K562 (cell line): ENCODE measurements at regions not wholly inside any gene's neighbourhood (a gene's known extent, or its start where the extent isn't known, plus 50 kb on each side); places are given as distances from the start of the nearest gene placed in this dataset.

Source experiments
- ATAC-seq: fragments of 200-7000 bp; cut with Tn5 transposase; 3 replicates; pipeline ENCODE4 v1.9.1; 2020; ENCODE audit warnings: moderate library complexity
- BruUV-seq: library from RNA; stranded (reverse); fragments of 400-500 nt; replicated peaks from 2 replicates; lab custom pipeline; 2021; lab: Mats Ljungman, UMichigan
- CTCF ChIA-PET: fragments of 300-600 bp; formaldehyde crosslinking; extraction: SDS; loops from one replicate; lab custom pipeline; 2021; ENCODE audit warnings: low intra/inter-chr PET ratio; lab: Yijun Ruan, JAX
- POLR2A ChIA-PET: fragments of 300-600, 350-650 bp; sonication (Branson Sonifier 250); formaldehyde crosslinking; extraction: SDS; loops from one replicate; lab custom pipeline; 2021; ENCODE audit warnings: antibody characterized with exemption, inconsistent platforms; lab: Yijun Ruan, JAX
- DNase-seq, 4 experiments: peaks; one replicate each; pipeline versions ENCODE4 v3.0.0 to v3.0.0-alpha.2; 2011 to 2018; ENCODE audit warnings: low spot score in 3 of 4, mixed read lengths in 3 of 4; ENCODE audit errors: extremely low read depth in 1 of 4
- FAIRE-seq: peaks from 2 replicates; lab custom pipeline; 2011; peaks lifted over from hg19 to GRCh38; lab: Jason Lieb, UNC
- H2AFZ ChIP-seq: 2 replicates; pipeline ENCODE4 v1.6.0; 2011; ENCODE audit warnings: low read depth, low read length, control low read depth, inconsistent platforms
- H3K27ac ChIP-seq: fragments of 200-600 bp; 3 replicates; pipeline ENCODE4 v1.8.0; 2011; ENCODE audit warnings: low read depth, mild to moderate bottlenecking, control low read depth, inconsistent platforms, low read length, moderate library complexity, mixed read lengths; ENCODE audit errors: extremely low read depth
- H3K27me3 ChIP-seq, 2 experiments: fragments of 300-600 bp in 1 of 2; 2 replicates in 1 of 2; 3 replicates in 1 of 2; pipeline versions ENCODE4 v1.6.0 to v1.8.0; 2011; ENCODE audit warnings: inconsistent platforms in 2 of 2, low read length in 2 of 2, mild to moderate bottlenecking in 1 of 2, mixed read lengths in 1 of 2, moderate library complexity in 1 of 2; ENCODE audit not compliant: control insufficient read depth in 2 of 2, insufficient read depth in 2 of 2
- H3K36me3 ChIP-seq: fragments of 300-600 bp; 3 replicates; pipeline ENCODE4 v1.8.0; 2011; ENCODE audit warnings: mild to moderate bottlenecking, low read length, inconsistent platforms; ENCODE audit not compliant: control insufficient read depth, insufficient read depth
- H3K4me1 ChIP-seq, 2 experiments: fragments of 200-600 bp in 1 of 2; replicated peaks in 1 of 2; 2 replicates in 1 of 2; 3 replicates in 1 of 2; pipeline versions ENCODE4 v1.5.1 to v1.8.0; 2011; ENCODE audit warnings: inconsistent platforms in 2 of 2, low read length in 2 of 2, mild to moderate bottlenecking in 1 of 2, mixed read lengths in 1 of 2, moderate library complexity in 1 of 2; ENCODE audit not compliant: control insufficient read depth in 2 of 2, insufficient read depth in 2 of 2
- H3K4me2 ChIP-seq: 2 replicates; pipeline ENCODE4 v1.6.1; 2011; ENCODE audit warnings: low read length, control low read depth, inconsistent platforms, mixed read lengths; ENCODE audit not compliant: insufficient read depth
- H3K4me3 ChIP-seq: fragments of 200-600 bp; sonication (generic), shearing (Covaris generic); 2 replicates; pipeline ENCODE4 v1.5.1; 2016; ENCODE audit warnings: control low read depth, inconsistent platforms
- H3K79me2 ChIP-seq: fragments of 200-600 bp; 3 replicates; pipeline ENCODE4 v1.8.0; 2011; ENCODE audit warnings: low read length, inconsistent platforms; ENCODE audit not compliant: control insufficient read depth, insufficient read depth
- H3K9ac ChIP-seq, 2 experiments: 2 replicates each; pipeline versions ENCODE4 v1.6.0 to v1.6.1; 2011; ENCODE audit warnings: low read depth in 2 of 2, low read length in 2 of 2, control low read depth in 1 of 2, inconsistent platforms in 1 of 2, mild to moderate bottlenecking in 1 of 2, mixed read lengths in 1 of 2; ENCODE audit not compliant: insufficient read depth in 1 of 2
- H3K9me1 ChIP-seq: one replicate; pipeline ENCODE4 v1.6.0; 2011; ENCODE audit warnings: inconsistent platforms, mild to moderate bottlenecking, low read length, moderate library complexity; ENCODE audit not compliant: control insufficient read depth, insufficient read depth
- H3K9me3 ChIP-seq: replicated peaks from 2 replicates; pipeline ENCODE4 v1.5.1; 2011; ENCODE audit warnings: low read depth, low read length, inconsistent platforms; ENCODE audit not compliant: control insufficient read depth, insufficient read depth
- H4K20me1 ChIP-seq: replicated peaks from 2 replicates; pipeline ENCODE4 v1.6.1; 2011; ENCODE audit warnings: low read length, inconsistent platforms, mixed read lengths; ENCODE audit not compliant: control insufficient read depth, insufficient read depth
- CCNT2 ChIP-seq: IDR thresholded peaks from 2 replicates; pipeline ENCODE4 v1.6.1; 2011; ENCODE audit warnings: borderline replicate concordance, low read depth, mild to moderate bottlenecking, moderate library complexity, mixed read lengths, low read length; ENCODE audit not compliant: insufficient read length; ENCODE audit errors: extremely low read depth
- DACH1 ChIP-seq: fragments of 450-650 bp; IDR thresholded peaks from 2 replicates; pipeline ENCODE4 v1.6.1; 2018; ENCODE audit not compliant: partially characterized antibody
- KLF16 ChIP-seq: IDR thresholded peaks from 2 replicates; pipeline ENCODE4 v1.6.1; 2016; ENCODE audit warnings: antibody characterized with exemption
- MCM7 ChIP-seq, 2 experiments: fragments of 450-650 bp; IDR thresholded peaks; 2 replicates each; pipeline ENCODE4 v1.6.1; 2016 to 2018
- NELFE ChIP-seq: IDR thresholded peaks from 2 replicates; pipeline ENCODE4 v1.6.1; 2011; ENCODE audit warnings: mild to moderate bottlenecking; ENCODE audit not compliant: insufficient read depth, insufficient read length
- RFX5 ChIP-seq: IDR thresholded peaks from 2 replicates; pipeline ENCODE4 v1.6.1; 2011; ENCODE audit warnings: low read depth, mild to moderate bottlenecking, improper control_type of control experiment, low read length
- TCF7 ChIP-seq: sonication (generic); IDR thresholded peaks from 2 replicates; pipeline ENCODE4 v1.6.1; 2016; ENCODE audit warnings: antibody characterized with exemption, borderline replicate concordance
- TRIM24 ChIP-seq, 2 experiments: fragments of 450-650 bp; IDR thresholded peaks; 2 replicates each; pipeline ENCODE4 v1.6.1; 2016
- ZNF174 ChIP-seq: fragments of 250-450 bp; sonication (Bioruptor Pico); IDR thresholded peaks from 2 replicates; pipeline ENCODE4 v1.4.0; 2020; ENCODE audit warnings: mild to moderate bottlenecking
- ZNF384 ChIP-seq: IDR thresholded peaks from 2 replicates; pipeline ENCODE4 v1.6.1; 2012; ENCODE audit warnings: low read depth, low read length, improper control_type of control experiment
- WGBS: fragments of 100-300 bp; shearing (Covaris generic); methylation state at CpG from one replicate; pipeline ENCODE4 v1.1.6; 2016; ENCODE audit warnings: low coverage, mixed read lengths; ENCODE audit not compliant: insufficient coverage; ENCODE audit errors: missing lambda C conversion rate; 5-methylcytosine and 5-hydroxymethylcytosine counted together
- in situ Hi-C: fragments of 300-500 bp; cut with MboI; formaldehyde crosslinking; loops from 4 replicates; pipeline ENCODE4 v1.15.0; 2018; ENCODE audit warnings: inconsistent platforms, mixed read lengths
- intact Hi-C: fragments of 100-400 bp; cut with micrococcal nuclease; formaldehyde crosslinking; loops from 2 replicates; pipeline ENCODE4 v1.14.2; 2022
- TF ChIP-seq, protein P1 (sequence below): fragments of 250-450 bp; sonication (Bioruptor Pico); IDR thresholded peaks from 2 replicates; pipeline ENCODE4 v1.5.0; 2020; ENCODE audit warnings: mild to moderate bottlenecking
- TF ChIP-seq, protein P2 (sequence below): fragments of 150-350 bp; conservative IDR thresholded peaks from 2 replicates; pipeline ENCODE4 v1.6.1; 2014; ENCODE audit warnings: low read length
- TF ChIP-seq, protein P3 (sequence below): sonication (generic); IDR thresholded peaks from 2 replicates; pipeline ENCODE4 v1.6.1; 2016
- TF ChIP-seq, protein P4 (sequence below): fragments of 200-400 bp; formaldehyde crosslinking; IDR thresholded peaks from 2 replicates; pipeline ENCODE4 v1.6.1; 2017; ENCODE audit warnings: mild to moderate bottlenecking, low read depth, low read length, moderate library complexity

DNA sequence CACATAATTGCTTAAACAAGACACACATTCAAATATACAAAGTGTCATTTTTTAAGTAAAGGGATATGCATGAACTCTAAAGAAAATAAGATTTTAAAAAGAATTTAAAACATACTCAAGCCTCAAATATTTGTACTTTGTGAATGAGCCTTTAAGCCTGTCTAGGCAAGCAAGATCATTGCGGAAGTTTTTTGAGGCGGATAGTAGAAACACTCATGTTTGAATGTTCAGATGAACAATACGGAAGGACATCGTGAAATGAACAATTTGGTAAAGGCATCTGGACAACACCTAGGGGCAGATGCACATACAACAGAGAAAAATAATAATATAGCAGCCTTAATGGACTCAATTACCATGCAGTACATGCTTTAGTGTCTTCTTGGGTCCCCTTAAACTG, 928.9 kb downstream of the TFAP2A start:
- H2AFZ ChIP-seq = no peak overlapping the region
- ChIA-PET POLR2A (no interaction called here), CTCF (no interaction called here)
- intact Hi-C loops = no loop called here
- H3K4me1 ChIP-seq = no peaks in the 10 kb centered on the region
- no peaks in the 10 kb centered on the region for H3K9me3 ChIP-seq
- no peak overlapping the region for H3K4me3 ChIP-seq
- no TSS peak for BruUV-seq
- no peak overlapping the region for H3K9ac ChIP-seq
- no peak for FAIRE-seq
- WGBS = 14% methylated on average over 4 of the region's 4 CpGs
- H4K20me1 ChIP-seq = no peaks in the 10 kb centered on the region
- no peaks in the 10 kb centered on the region for H3K9me1 ChIP-seq
- in situ Hi-C loops = no loop called here
- no peak for DNase-seq
- H3K27me3 ChIP-seq = no peaks in the 10 kb centered on the region
- ATAC-seq = no peak
- no peak overlapping the region for H3K27ac ChIP-seq
- no peaks in the 10 kb centered on the region for H3K36me3 ChIP-seq
- TF ChIP-seq, protein P1, sequence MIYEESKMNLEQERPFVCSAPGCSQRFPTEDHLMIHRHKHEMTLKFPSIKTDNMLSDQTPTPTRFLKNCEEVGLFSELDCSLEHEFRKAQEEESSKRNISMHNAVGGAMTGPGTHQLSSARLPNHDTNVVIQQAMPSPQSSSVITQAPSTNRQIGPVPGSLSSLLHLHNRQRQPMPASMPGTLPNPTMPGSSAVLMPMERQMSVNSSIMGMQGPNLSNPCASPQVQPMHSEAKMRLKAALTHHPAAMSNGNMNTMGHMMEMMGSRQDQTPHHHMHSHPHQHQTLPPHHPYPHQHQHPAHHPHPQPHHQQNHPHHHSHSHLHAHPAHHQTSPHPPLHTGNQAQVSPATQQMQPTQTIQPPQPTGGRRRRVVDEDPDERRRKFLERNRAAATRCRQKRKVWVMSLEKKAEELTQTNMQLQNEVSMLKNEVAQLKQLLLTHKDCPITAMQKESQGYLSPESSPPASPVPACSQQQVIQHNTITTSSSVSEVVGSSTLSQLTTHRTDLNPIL (CRISPR knock-in tag) = no peak
- TF ChIP-seq TCF7 (no peak), NELFE (no peak), KLF16 (no peak), DACH1 (no peak), TRIM24 (IDR thresholded peaks at IDR 0.05) (no peak), ZNF174 (CRISPR knock-in tag) (no peak), RFX5 (no peak), ZNF384 (no peak), MCM7 (IDR thresholded peaks at IDR 0.05) (no peak), CCNT2 (no peak)
- TF ChIP-seq, protein P2, sequence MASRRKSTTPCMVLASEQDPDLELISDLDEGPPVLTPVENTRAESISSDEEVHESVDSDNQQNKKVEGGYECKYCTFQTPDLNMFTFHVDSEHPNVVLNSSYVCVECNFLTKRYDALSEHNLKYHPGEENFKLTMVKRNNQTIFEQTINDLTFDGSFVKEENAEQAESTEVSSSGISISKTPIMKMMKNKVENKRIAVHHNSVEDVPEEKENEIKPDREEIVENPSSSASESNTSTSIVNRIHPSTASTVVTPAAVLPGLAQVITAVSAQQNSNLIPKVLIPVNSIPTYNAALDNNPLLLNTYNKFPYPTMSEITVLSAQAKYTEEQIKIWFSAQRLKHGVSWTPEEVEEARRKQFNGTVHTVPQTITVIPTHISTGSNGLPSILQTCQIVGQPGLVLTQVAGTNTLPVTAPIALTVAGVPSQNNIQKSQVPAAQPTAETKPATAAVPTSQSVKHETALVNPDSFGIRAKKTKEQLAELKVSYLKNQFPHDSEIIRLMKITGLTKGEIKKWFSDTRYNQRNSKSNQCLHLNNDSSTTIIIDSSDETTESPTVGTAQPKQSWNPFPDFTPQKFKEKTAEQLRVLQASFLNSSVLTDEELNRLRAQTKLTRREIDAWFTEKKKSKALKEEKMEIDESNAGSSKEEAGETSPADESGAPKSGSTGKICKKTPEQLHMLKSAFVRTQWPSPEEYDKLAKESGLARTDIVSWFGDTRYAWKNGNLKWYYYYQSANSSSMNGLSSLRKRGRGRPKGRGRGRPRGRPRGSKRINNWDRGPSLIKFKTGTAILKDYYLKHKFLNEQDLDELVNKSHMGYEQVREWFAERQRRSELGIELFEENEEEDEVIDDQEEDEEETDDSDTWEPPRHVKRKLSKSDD = no peak
- TF ChIP-seq, protein P3, sequence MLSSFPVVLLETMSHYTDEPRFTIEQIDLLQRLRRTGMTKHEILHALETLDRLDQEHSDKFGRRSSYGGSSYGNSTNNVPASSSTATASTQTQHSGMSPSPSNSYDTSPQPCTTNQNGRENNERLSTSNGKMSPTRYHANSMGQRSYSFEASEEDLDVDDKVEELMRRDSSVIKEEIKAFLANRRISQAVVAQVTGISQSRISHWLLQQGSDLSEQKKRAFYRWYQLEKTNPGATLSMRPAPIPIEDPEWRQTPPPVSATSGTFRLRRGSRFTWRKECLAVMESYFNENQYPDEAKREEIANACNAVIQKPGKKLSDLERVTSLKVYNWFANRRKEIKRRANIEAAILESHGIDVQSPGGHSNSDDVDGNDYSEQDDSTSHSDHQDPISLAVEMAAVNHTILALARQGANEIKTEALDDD = no peak
- TF ChIP-seq, protein P4, sequence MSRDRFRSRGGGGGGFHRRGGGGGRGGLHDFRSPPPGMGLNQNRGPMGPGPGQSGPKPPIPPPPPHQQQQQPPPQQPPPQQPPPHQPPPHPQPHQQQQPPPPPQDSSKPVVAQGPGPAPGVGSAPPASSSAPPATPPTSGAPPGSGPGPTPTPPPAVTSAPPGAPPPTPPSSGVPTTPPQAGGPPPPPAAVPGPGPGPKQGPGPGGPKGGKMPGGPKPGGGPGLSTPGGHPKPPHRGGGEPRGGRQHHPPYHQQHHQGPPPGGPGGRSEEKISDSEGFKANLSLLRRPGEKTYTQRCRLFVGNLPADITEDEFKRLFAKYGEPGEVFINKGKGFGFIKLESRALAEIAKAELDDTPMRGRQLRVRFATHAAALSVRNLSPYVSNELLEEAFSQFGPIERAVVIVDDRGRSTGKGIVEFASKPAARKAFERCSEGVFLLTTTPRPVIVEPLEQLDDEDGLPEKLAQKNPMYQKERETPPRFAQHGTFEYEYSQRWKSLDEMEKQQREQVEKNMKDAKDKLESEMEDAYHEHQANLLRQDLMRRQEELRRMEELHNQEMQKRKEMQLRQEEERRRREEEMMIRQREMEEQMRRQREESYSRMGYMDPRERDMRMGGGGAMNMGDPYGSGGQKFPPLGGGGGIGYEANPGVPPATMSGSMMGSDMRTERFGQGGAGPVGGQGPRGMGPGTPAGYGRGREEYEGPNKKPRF = no peak
- H3K79me2 ChIP-seq = no peaks in the 10 kb centered on the region
- no peak overlapping the region for H3K4me2 ChIP-seq
